IPS-18c (cell line): ENCODE measurements at regions not wholly inside any gene's neighbourhood (a gene's known extent, or its start where the extent isn't known, plus 50 kb on each side); places are given as distances from the start of the nearest gene placed in this dataset.

ENCODE experiments used
- H3K4me3 ChIP-seq: 2 replicates; pipeline ENCODE4 v1.7.0; 2013; ENCODE audit warnings: low read depth, mild to moderate bottlenecking, low read length, moderate library complexity; ENCODE audit not compliant: insufficient read depth
- H3K9me3 ChIP-seq: one replicate; pipeline ENCODE4 v1.6.1; 2013; ENCODE audit warnings: mild to moderate bottlenecking, low read length, moderate library complexity; ENCODE audit not compliant: control insufficient read depth, insufficient read depth

DNA sequence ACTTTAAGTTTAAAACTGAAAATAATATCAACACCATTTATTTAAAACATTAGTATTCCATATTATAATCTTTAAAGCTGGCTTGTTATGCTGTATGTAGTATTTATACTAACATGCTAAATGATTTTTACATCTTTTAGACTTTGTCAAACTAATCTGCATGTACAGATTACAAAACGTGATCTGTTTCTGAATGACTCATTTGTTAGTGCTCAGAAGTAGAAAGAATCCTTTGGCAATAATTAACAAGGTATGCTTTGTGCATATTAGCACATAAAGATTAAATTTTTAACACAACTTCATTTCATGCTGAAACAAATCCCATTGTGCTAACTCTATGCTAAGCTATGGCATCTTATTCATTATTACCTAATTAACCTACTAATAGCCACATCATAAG, 242.4 kb downstream of the BARHL2 start:
- Histone ChIP-seq H3K4me3 (no peak overlapping the region), H3K9me3 (no peaks in the 10 kb centered on the region)

- Histone ChIP-seq H3K9me3 (no peaks in the 10 kb centered on the region), H3K4me3 (no peak overlapping the region)
Measured at GRCh38 chr1:90474158-90474557, 242.9 kb downstream of the BARHL2 start.

GRCh38 chr1:90472775-90473174, 244.3 kb downstream of the BARHL2 start:
- H3K9me3 ChIP-seq = no peaks in the 10 kb centered on the region
- H3K4me3 ChIP-seq = no peak overlapping the region

DNA sequence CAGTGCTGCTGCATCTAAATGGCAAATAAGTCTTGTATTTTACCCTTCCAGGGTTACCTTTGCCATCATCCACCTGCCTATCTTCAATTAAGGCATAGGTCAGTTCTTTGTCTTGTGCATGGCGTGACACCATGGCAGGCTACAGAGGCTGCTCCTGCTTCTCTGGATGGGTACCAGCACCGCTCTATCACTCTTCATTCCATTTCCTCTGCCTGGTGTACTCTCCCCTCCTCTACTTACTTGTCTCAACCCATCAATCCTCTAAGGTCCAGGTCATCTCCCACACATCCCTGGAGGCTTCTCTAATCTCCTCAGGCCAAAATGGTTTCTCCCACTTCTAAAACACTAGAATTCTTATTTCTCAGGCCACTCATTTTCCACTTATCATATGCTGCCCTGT, 257.5 kb downstream of the BARHL2 start:
- Histone ChIP-seq H3K9me3 (no peaks in the 10 kb centered on the region), H3K4me3 (no peak overlapping the region)

DNA sequence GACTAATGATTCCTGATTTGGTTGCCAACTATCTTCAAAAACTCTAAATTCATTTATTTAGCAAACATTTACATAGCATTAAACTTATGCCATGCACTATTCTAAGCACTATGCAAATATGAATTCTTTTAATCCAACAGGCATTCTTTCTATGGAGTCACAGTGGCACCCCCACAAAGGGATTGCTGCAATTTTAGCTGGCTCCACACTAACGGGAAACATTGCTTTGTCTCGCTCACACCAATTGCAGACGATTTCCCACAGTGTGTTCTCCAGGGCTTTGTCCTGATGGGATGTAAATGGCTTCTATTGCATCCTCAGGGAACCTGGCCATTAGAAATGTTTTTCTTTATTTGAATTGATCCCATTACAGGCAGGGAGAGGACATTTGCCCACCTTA, 259.1 kb downstream of the BARHL2 start:
- Histone ChIP-seq H3K9me3 (no peaks in the 10 kb centered on the region), H3K4me3 (no peak overlapping the region)

GRCh38 chr1:90452491-90452890, 264.6 kb downstream of the BARHL2 start:
- no peaks in the 10 kb centered on the region for H3K9me3 ChIP-seq
- H3K4me3 ChIP-seq = no peak overlapping the region

GRCh38 chr1:90443354-90443753, 273.7 kb downstream of the BARHL2 start:
- H3K9me3 ChIP-seq = no peaks in the 10 kb centered on the region
- no peak overlapping the region for H3K4me3 ChIP-seq

DNA sequence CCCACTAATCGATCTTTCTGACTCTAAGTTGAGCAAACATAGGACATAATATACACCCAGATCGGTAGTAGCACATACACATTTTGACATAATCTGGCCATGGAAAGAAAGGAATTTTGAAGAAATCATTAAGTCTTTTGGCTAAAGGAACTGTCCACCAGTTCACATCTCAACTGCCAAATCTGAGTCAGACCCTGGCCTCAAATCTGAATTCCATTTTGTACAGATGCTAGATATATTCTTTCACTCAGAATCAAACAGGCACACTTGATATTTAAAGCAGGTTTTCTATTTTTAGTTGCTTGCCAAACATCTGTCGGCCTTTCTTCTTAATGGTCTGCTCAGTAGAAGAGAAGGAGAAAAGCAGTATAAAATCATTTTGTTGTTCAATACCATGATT, 281.8 kb downstream of the BARHL2 start:
- no peaks in the 10 kb centered on the region for H3K9me3 ChIP-seq
- H3K4me3 ChIP-seq = no peak overlapping the region

GRCh38 chr1:90434460-90434859, 282.6 kb downstream of the BARHL2 start:
- Histone ChIP-seq H3K4me3 (no peak overlapping the region), H3K9me3 (no peaks in the 10 kb centered on the region)

- Histone ChIP-seq H3K4me3 (no peak overlapping the region), H3K9me3 (no peaks in the 10 kb centered on the region)
Measured at GRCh38 chr1:90417126-90417525, 300.0 kb downstream of the BARHL2 start.

DNA sequence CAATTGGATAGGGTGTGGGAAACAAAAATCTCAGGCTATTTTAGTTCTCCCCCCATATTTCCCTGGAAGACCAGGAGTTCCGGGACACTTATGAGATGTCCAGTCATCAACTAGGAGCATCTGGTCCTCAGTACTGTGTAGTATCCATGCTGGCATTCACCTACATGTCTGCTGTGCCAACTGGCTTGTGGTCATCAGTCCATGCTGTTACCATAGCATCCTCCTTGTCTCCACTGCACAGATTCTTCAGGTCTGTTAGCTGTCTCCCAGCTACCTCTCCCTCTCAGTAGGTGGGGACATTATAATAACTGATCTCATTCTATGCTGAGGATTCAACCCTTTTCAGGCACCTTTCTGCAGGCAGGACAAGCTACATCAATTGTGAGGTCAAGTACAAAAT, 302.9 kb downstream of the BARHL2 start:
- Histone ChIP-seq H3K4me3 (no peak overlapping the region), H3K9me3 (no peaks in the 10 kb centered on the region)

DNA sequence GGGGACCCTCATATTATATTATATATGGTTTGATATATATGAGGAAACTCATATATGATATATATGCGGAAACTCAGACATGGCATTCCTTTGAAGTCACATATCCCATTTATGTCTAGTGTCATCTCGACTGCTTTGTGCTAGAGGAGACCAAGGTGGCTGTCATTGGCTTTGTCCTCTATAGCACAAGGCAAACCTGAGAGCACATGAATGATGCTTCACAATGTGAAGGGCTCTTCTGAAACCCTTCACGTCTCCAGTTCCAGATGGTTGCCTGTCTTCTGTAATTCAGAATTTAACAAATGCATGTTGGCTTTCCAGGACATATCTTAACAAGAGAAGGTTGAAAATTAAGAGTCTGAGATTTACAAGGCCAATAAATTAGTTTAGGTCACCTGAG, 303.6 kb downstream of the BARHL2 start:
- H3K9me3 ChIP-seq = no peaks in the 10 kb centered on the region
- no peak overlapping the region for H3K4me3 ChIP-seq

- H3K9me3 ChIP-seq = no peaks in the 10 kb centered on the region
- no peak overlapping the region for H3K4me3 ChIP-seq
Measured at GRCh38 chr1:90412563-90412962, 304.5 kb downstream of the BARHL2 start.

DNA sequence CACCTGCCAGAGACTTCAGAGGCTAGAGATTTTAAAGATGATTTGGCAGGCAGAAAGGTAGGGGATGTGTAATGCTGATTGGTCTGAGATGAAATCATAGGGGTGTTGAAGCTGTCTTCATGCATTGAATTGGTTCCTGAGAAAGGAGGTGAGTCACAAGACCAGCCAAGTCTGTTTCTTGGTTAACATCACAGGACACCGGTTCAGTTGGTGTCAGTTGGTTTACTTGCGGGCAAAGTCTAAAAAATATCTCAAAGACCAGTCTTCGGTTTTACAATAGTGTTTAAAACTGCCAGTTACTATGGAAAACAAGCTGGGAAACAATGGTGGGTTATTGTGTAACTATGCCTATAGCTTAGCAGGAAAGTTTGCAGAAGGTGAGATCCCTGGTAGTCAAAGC, 305.9 kb downstream of the BARHL2 start:
- Histone ChIP-seq H3K4me3 (no peak overlapping the region), H3K9me3 (no peaks in the 10 kb centered on the region)

DNA sequence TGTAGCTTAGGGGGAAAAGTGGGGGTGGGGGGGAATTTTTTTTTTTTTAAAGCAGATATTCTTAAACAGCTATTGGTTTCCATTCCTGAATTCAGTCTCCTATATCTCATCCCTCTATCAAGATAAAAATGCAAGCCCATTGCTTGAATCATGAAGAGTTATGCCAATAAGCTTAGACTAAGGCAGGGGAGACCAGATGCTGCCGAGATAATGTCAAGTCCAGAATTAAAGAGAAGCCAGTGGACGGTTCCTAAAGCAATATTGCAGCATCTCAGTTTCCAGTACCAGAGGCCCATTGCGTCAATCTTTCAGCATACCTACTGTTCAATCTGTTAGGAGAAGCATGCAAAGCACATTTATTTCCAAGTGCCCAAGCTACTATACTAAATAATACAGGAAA, 309.4 kb downstream of the BARHL2 start:
- Histone ChIP-seq H3K4me3 (no peak overlapping the region), H3K9me3 (no peaks in the 10 kb centered on the region)

GRCh38 chr1:90405726-90406125, 311.4 kb downstream of the BARHL2 start:
- H3K4me3 ChIP-seq = no peak overlapping the region
- no peaks in the 10 kb centered on the region for H3K9me3 ChIP-seq

- H3K4me3 ChIP-seq = no peak overlapping the region
Measured at GRCh38 chr1:90402893-90403849, 313.9 kb downstream of the BARHL2 start.

GRCh38 chr1:90400131-90400530, 317.0 kb downstream of the BARHL2 start:
- no peak overlapping the region for H3K4me3 ChIP-seq
- H3K9me3 ChIP-seq = no peaks in the 10 kb centered on the region

More at GRCh38 chr1:90402893-90403849, 313.9 kb downstream of the BARHL2 start:
- no peaks in the 10 kb centered on the region for H3K9me3 ChIP-seq

- no peaks in the 10 kb centered on the region for H3K9me3 ChIP-seq
Measured at GRCh38 chr1:90396917-90397316, 320.2 kb downstream of the BARHL2 start.

More at GRCh38 chr1:90396917-90397316, 320.2 kb downstream of the BARHL2 start:
- H3K4me3 ChIP-seq = no peak overlapping the region
